Tibial nerve (tissue), 3 donors: ENCODE measurements at regions not wholly inside any gene's neighbourhood (a gene's known extent, or its start where the extent isn't known, plus 50 kb on each side); places are given as distances from the start of the nearest gene placed in this dataset.

Experiments used
- CTCF ChIP-seq, 5 experiments: fragments of 200-600 bp in 3 of 5; fragments of 450-650 bp in 2 of 5; sonication (generic) in 3 of 5; IDR thresholded peaks; one replicate each; pipeline ENCODE4 v1.5.1; 2016 to 2019; ENCODE audit warnings: antibody characterized with exemption in 5 of 5, mild to moderate bottlenecking in 3 of 5, moderate library complexity in 2 of 5
- POLR2A ChIP-seq, 2 donors: fragments of 450-650 bp; IDR thresholded peaks; one replicate each; pipeline ENCODE4 v1.6.1; 2017; ENCODE audit warnings: antibody characterized with exemption in 2 of 2, mild to moderate bottlenecking in 2 of 2, moderate library complexity in 2 of 2

GRCh38 chr3:109597444-109597843 is 260.1 kb upstream of the DPPA4 start:
- TF ChIP-seq CTCF (IDR thresholded peaks at IDR 0.05), result no peak
- no peak for TF ChIP-seq POLR2A (IDR thresholded peaks at IDR 0.05)
